Body of pancreas (tissue), 4 donors: ENCODE measurements at regions not wholly inside any gene's neighbourhood (a gene's known extent, or its start where the extent isn't known, plus 50 kb on each side); places are given as distances from the start of the nearest gene placed in this dataset.

Experiments
- POLR2A ChIP-seq, 3 donors: fragments of 450-650 bp; IDR thresholded peaks; one replicate each; pipeline ENCODE4 v1.6.1; 2016; ENCODE audit warnings: antibody characterized with exemption in 3 of 3, mild to moderate bottlenecking in 2 of 3
- TF ChIP-seq, protein P1 (sequence below), 7 experiments: fragments of 450-650 bp in 4 of 7; fragments of 200-600 bp in 3 of 7; sonication (generic) in 3 of 7; IDR thresholded peaks; one replicate each; pipeline ENCODE4 v1.5.1; 2016 to 2019; ENCODE audit warnings: antibody characterized with exemption in 7 of 7

GRCh38 chr4:149902242-149902641 lies 86.6 kb upstream of the IQCM start:
- TF ChIP-seq, protein P1, sequence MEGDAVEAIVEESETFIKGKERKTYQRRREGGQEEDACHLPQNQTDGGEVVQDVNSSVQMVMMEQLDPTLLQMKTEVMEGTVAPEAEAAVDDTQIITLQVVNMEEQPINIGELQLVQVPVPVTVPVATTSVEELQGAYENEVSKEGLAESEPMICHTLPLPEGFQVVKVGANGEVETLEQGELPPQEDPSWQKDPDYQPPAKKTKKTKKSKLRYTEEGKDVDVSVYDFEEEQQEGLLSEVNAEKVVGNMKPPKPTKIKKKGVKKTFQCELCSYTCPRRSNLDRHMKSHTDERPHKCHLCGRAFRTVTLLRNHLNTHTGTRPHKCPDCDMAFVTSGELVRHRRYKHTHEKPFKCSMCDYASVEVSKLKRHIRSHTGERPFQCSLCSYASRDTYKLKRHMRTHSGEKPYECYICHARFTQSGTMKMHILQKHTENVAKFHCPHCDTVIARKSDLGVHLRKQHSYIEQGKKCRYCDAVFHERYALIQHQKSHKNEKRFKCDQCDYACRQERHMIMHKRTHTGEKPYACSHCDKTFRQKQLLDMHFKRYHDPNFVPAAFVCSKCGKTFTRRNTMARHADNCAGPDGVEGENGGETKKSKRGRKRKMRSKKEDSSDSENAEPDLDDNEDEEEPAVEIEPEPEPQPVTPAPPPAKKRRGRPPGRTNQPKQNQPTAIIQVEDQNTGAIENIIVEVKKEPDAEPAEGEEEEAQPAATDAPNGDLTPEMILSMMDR (IDR thresholded peaks at IDR 0.05): no peak
- no peak for TF ChIP-seq POLR2A (IDR thresholded peaks at IDR 0.05)
